Tibial nerve (tissue), 4 donors: ENCODE measurements at regions not wholly inside any gene's neighbourhood (a gene's known extent, or its start where the extent isn't known, plus 50 kb on each side); places are given as distances from the start of the nearest gene placed in this dataset.
A peak's percentile ranks its signal among the peaks of the same experiment; 100 is the strongest.

ENCODE experiments used
- DNase-seq, 2 donors: peaks; one replicate each; pipeline ENCODE4 v3.0.0-alpha.2; 2019; ENCODE audit warnings: low spot score in 2 of 2
- H3K27ac ChIP-seq, 4 donors: fragments of 200-600 bp; sonication (generic) in 3 of 4; one replicate each; pipeline ENCODE4 v1.5.1; 2017 to 2019; ENCODE audit warnings: mild to moderate bottlenecking in 1 of 4
- H3K27me3 ChIP-seq, 2 donors: fragments of 200-600 bp; sonication (generic) in 1 of 2; one replicate each; pipeline versions ENCODE4 v1.5.1 to v1.6.0; 2017 to 2019
- H3K36me3 ChIP-seq, 3 donors: fragments of 200-600 bp; sonication (generic); one replicate each; pipeline ENCODE4 v1.5.1; 2018 to 2019
- H3K4me1 ChIP-seq, 4 donors: fragments of 200-600 bp; sonication (generic) in 3 of 4; one replicate each; pipeline ENCODE4 v1.5.1; 2017 to 2019
- H3K4me3 ChIP-seq, 4 donors: fragments of 200-600 bp; sonication (generic) in 3 of 4; one replicate each; pipeline ENCODE4 v1.5.1; 2017 to 2019; ENCODE audit warnings: mild to moderate bottlenecking in 1 of 4, moderate library complexity in 1 of 4
- H3K9me3 ChIP-seq, 4 donors: fragments of 200-600 bp; sonication (generic) in 3 of 4; one replicate each; pipeline ENCODE4 v1.5.1; 2017 to 2019
- CTCF ChIP-seq, 5 experiments: fragments of 200-600 bp in 3 of 5; fragments of 450-650 bp in 2 of 5; sonication (generic) in 3 of 5; IDR thresholded peaks; one replicate each; pipeline ENCODE4 v1.5.1; 2016 to 2019; ENCODE audit warnings: antibody characterized with exemption in 5 of 5, mild to moderate bottlenecking in 3 of 5, moderate library complexity in 2 of 5
- EP300 ChIP-seq, 2 donors: sonication (generic); formaldehyde crosslinking; IDR thresholded peaks; one replicate each; pipeline ENCODE4 v1.6.1; 2017; ENCODE audit warnings: antibody characterized with exemption in 2 of 2, mild to moderate bottlenecking in 1 of 2
- POLR2A ChIP-seq, 2 donors: fragments of 450-650 bp; IDR thresholded peaks; one replicate each; pipeline ENCODE4 v1.6.1; 2017; ENCODE audit warnings: antibody characterized with exemption in 2 of 2, mild to moderate bottlenecking in 2 of 2, moderate library complexity in 2 of 2
- WGBS, 2 donors: methylation state at CpG; one replicate each; pipeline ENCODE4 v1.1.5; 2018; 5-methylcytosine and 5-hydroxymethylcytosine counted together

- 28 to 32% methylated on average over 11 of the region's 11 CpGs for WGBS, 2 donors
- no peaks in the 10 kb centered on the region for H3K27me3 ChIP-seq
- TF ChIP-seq EP300 (IDR thresholded peaks at IDR 0.05) (peak in 1 of 2 donors; percentile 30), CTCF (IDR thresholded peaks at IDR 0.05) (no peak)
- H3K36me3 ChIP-seq, result no peaks in the 10 kb centered on the region
- no peaks in the 10 kb centered on the region for H3K9me3 ChIP-seq
- peaks cover 0 to 30% (median 6%) of the 10 kb centered on the region in 4 donors for H3K4me1 ChIP-seq
- no peak overlapping the region for H3K4me3 ChIP-seq
- H3K27ac ChIP-seq, result peak overlapping the region; percentile 15 to 73 (median 50)
- no peak for DNase-seq
Observed at GRCh38 chr2:240237609-240238174, 97.2 kb upstream of the OTOS start.

- 68 to 82% methylated on average over 1 of the region's 1 CpG for WGBS, 2 donors
- TF ChIP-seq EP300 (IDR thresholded peaks at IDR 0.05) (no peak), CTCF (IDR thresholded peaks at IDR 0.05) (no peak), POLR2A (IDR thresholded peaks at IDR 0.05) (no peak)
- no peak overlapping the region for H3K4me3 ChIP-seq
- H3K27me3 ChIP-seq, result no peaks in the 10 kb centered on the region
- peaks cover 0 to 25% (median 6%) of the 10 kb centered on the region in 4 donors for H3K4me1 ChIP-seq
- no peak overlapping the region for H3K27ac ChIP-seq
- no peak for DNase-seq
- H3K36me3 ChIP-seq, result no peaks in the 10 kb centered on the region
- H3K9me3 ChIP-seq, result no peaks in the 10 kb centered on the region
Observed at GRCh38 chr2:240238201-240238600, 97.7 kb upstream of the OTOS start.

GRCh38 chr2:240238786-240239185 is 98.3 kb upstream of the OTOS start:
- Histone ChIP-seq H3K4me1 (peaks cover 0 to 19% (median 6%) of the 10 kb centered on the region in 4 donors), H3K9me3 (no peaks in the 10 kb centered on the region), H3K27me3 (no peaks in the 10 kb centered on the region), H3K27ac (no peak overlapping the region), H3K36me3 (no peaks in the 10 kb centered on the region), H3K4me3 (no peak overlapping the region)
- 91 to 100% methylated on average over 1 of the region's 1 CpG for WGBS, 2 donors
- TF ChIP-seq POLR2A (IDR thresholded peaks at IDR 0.05) (no peak), EP300 (IDR thresholded peaks at IDR 0.05) (no peak), CTCF (IDR thresholded peaks at IDR 0.05) (no peak)
- no peak for DNase-seq

- DNase-seq, result no peak
- H3K27me3 ChIP-seq, result no peaks in the 10 kb centered on the region
- no peak overlapping the region for H3K4me3 ChIP-seq
- H3K4me1 ChIP-seq, result peaks cover 0 to 16% (median 3%) of the 10 kb centered on the region in 4 donors
- no peaks in the 10 kb centered on the region for H3K36me3 ChIP-seq
- H3K27ac ChIP-seq, result no peak overlapping the region
- 85 to 91% methylated on average over 1 of the region's 1 CpG for WGBS, 2 donors
- H3K9me3 ChIP-seq, result no peaks in the 10 kb centered on the region
- TF ChIP-seq POLR2A (IDR thresholded peaks at IDR 0.05) (no peak), EP300 (IDR thresholded peaks at IDR 0.05) (no peak), CTCF (IDR thresholded peaks at IDR 0.05) (no peak)
Observed at GRCh38 chr2:240239325-240239724, 98.9 kb upstream of the OTOS start.

- no peaks in the 10 kb centered on the region for H3K9me3 ChIP-seq
- H3K27me3 ChIP-seq, result no peaks in the 10 kb centered on the region
- TF ChIP-seq EP300 (IDR thresholded peaks at IDR 0.05) (no peak), POLR2A (IDR thresholded peaks at IDR 0.05) (no peak), CTCF (IDR thresholded peaks at IDR 0.05) (no peak)
- no peak for DNase-seq
- H3K36me3 ChIP-seq, result no peaks in the 10 kb centered on the region
- no peak overlapping the region for H3K27ac ChIP-seq
- WGBS, 2 donors, result 93 to 98% methylated on average over 2 of the region's 2 CpGs
- peaks cover 0 to 16% (median 3%) of the 10 kb centered on the region in 4 donors for H3K4me1 ChIP-seq
- H3K4me3 ChIP-seq, result no peak overlapping the region
Observed at GRCh38 chr2:240240017-240240734, 99.7 kb upstream of the OTOS start.
